ENCODE measurements at regions not wholly inside any gene's neighbourhood (a gene's known extent, or its start where the extent isn't known, plus 50 kb on each side); places are given as distances from the start of the nearest gene placed in this dataset.

DNA sequence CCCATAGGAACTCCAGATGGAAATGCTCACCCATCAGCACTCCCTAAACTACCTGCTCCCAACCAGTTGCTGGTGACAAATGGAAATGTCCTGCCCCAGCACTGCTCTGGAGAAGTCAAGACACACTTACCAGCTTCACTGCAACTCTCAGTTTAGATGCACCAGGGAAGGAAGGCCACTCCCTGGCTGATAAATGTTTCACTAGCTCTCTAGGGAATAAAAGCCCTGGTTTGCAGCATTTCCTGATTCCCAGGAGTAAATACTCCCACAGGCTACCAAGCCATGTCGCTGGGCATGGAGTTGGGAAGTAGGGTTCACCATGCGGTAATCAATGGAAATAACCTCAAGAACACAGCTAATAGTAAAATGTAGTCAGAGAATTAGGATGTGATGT, 112.0 kb upstream of the NEO1 start (continued):
- TF ChIP-seq ATF2 (CRISPR knock-in tag; IDR thresholded peaks at IDR 0.05; ENCODE audit: borderline replicate concordance, low read depth) (no peak), NR3C1 (CRISPR knock-in tag; conservative IDR thresholded peaks at IDR 0.05; ENCODE audit: low read depth) (no peak), GTF2I (CRISPR knock-in tag; conservative IDR thresholded peaks at IDR 0.05) (no peak)

GRCh38 chr15:72939514-72940228, 112.6 kb upstream of the NEO1 start:
- DNase-seq (ENCODE audit: low spot score), result no peak
- H3K36me3 Mint-ChIP-seq, result no peaks in the 10 kb centered on the region

More at GRCh38 chr15:72939514-72940228, 112.6 kb upstream of the NEO1 start:
- TF ChIP-seq, protein P1, sequence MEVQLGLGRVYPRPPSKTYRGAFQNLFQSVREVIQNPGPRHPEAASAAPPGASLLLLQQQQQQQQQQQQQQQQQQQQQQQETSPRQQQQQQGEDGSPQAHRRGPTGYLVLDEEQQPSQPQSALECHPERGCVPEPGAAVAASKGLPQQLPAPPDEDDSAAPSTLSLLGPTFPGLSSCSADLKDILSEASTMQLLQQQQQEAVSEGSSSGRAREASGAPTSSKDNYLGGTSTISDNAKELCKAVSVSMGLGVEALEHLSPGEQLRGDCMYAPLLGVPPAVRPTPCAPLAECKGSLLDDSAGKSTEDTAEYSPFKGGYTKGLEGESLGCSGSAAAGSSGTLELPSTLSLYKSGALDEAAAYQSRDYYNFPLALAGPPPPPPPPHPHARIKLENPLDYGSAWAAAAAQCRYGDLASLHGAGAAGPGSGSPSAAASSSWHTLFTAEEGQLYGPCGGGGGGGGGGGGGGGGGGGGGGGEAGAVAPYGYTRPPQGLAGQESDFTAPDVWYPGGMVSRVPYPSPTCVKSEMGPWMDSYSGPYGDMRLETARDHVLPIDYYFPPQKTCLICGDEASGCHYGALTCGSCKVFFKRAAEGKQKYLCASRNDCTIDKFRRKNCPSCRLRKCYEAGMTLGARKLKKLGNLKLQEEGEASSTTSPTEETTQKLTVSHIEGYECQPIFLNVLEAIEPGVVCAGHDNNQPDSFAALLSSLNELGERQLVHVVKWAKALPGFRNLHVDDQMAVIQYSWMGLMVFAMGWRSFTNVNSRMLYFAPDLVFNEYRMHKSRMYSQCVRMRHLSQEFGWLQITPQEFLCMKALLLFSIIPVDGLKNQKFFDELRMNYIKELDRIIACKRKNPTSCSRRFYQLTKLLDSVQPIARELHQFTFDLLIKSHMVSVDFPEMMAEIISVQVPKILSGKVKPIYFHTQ (CRISPR knock-in tag; IDR thresholded peaks at IDR 0.05), result no peak
- TF ChIP-seq FOXP1 (CRISPR knock-in tag; IDR thresholded peaks at IDR 0.05; ENCODE audit: borderline replicate concordance), result no peak
- TF ChIP-seq, protein P2, sequence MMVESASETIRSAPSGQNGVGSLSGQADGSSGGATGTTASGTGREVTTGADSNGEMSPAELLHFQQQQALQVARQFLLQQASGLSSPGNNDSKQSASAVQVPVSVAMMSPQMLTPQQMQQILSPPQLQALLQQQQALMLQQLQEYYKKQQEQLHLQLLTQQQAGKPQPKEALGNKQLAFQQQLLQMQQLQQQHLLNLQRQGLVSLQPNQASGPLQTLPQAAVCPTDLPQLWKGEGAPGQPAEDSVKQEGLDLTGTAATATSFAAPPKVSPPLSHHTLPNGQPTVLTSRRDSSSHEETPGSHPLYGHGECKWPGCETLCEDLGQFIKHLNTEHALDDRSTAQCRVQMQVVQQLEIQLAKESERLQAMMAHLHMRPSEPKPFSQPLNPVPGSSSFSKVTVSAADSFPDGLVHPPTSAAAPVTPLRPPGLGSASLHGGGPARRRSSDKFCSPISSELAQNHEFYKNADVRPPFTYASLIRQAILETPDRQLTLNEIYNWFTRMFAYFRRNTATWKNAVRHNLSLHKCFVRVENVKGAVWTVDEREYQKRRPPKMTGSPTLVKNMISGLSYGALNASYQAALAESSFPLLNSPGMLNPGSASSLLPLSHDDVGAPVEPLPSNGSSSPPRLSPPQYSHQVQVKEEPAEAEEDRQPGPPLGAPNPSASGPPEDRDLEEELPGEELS (CRISPR knock-in tag; IDR thresholded peaks at IDR 0.05), result no peak
- TF ChIP-seq, protein P3, sequence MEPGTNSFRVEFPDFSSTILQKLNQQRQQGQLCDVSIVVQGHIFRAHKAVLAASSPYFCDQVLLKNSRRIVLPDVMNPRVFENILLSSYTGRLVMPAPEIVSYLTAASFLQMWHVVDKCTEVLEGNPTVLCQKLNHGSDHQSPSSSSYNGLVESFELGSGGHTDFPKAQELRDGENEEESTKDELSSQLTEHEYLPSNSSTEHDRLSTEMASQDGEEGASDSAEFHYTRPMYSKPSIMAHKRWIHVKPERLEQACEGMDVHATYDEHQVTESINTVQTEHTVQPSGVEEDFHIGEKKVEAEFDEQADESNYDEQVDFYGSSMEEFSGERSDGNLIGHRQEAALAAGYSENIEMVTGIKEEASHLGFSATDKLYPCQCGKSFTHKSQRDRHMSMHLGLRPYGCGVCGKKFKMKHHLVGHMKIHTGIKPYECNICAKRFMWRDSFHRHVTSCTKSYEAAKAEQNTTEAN (CRISPR knock-in tag; IDR thresholded peaks at IDR 0.05), result no peak
- no peak for TF ChIP-seq HMGXB4 (CRISPR knock-in tag; IDR thresholded peaks at IDR 0.05)
- TF ChIP-seq GRHL2 (CRISPR knock-in tag; IDR thresholded peaks at IDR 0.05; ENCODE audit: insufficient replicate concordance, severe bottlenecking), result no peak
- TF ChIP-seq ZNF317 (CRISPR knock-in tag; IDR thresholded peaks at IDR 0.05; ENCODE audit: borderline replicate concordance, low read depth), result no peak
- no peak for TF ChIP-seq MAX (CRISPR knock-in tag; IDR thresholded peaks at IDR 0.05)
- TF ChIP-seq, protein P4, sequence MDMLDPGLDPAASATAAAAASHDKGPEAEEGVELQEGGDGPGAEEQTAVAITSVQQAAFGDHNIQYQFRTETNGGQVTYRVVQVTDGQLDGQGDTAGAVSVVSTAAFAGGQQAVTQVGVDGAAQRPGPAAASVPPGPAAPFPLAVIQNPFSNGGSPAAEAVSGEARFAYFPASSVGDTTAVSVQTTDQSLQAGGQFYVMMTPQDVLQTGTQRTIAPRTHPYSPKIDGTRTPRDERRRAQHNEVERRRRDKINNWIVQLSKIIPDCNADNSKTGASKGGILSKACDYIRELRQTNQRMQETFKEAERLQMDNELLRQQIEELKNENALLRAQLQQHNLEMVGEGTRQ (CRISPR knock-in tag; IDR thresholded peaks at IDR 0.05), result no peak
- TF ChIP-seq ZNF423 (CRISPR knock-in tag; IDR thresholded peaks at IDR 0.05), result no peak
- TF ChIP-seq ESRRA (CRISPR knock-in tag; IDR thresholded peaks at IDR 0.05; ENCODE audit: borderline replicate concordance), result no peak
- TF ChIP-seq SOX15 (CRISPR knock-in tag; IDR thresholded peaks at IDR 0.05), result no peak
- no peak for TF ChIP-seq E2F4 (CRISPR knock-in tag; IDR thresholded peaks at IDR 0.05; ENCODE audit: borderline replicate concordance, low read depth)
- no peak for TF ChIP-seq ZNF425 (CRISPR knock-in tag; conservative IDR thresholded peaks at IDR 0.05)
- TF ChIP-seq SP1 (CRISPR knock-in tag; conservative IDR thresholded peaks at IDR 0.05), result no peak
- Mint-ChIP-seq H3K27ac (no peak overlapping the region), H3K4me1 (no peaks in the 10 kb centered on the region; the same call in 1 of the 2 replicates), H3K9me3 (no peaks in the 10 kb centered on the region), H3K4me3 (no peak overlapping the region), H3K27me3 (ENCODE audit: low read depth) (no peaks in the 10 kb centered on the region)
- ATAC-seq, result no peak
- ChIA-PET POLR2A (no interaction called here), CTCF (no interaction called here)
